HG03025 (cell line): ENCODE measurements at regions not wholly inside any gene's neighbourhood (a gene's known extent, or its start where the extent isn't known, plus 50 kb on each side); places are given as distances from the start of the nearest gene placed in this dataset.

Experiments used
- ATAC-seq: cut with Tn5 transposase; IDR thresholded peaks from one replicate; pipeline ENCODE4 v1.9.1; 2021; ENCODE audit warnings: mild to moderate bottlenecking, moderate library complexity; ENCODE audit not compliant: unreplicated experiment, low FRiP score

DNA sequence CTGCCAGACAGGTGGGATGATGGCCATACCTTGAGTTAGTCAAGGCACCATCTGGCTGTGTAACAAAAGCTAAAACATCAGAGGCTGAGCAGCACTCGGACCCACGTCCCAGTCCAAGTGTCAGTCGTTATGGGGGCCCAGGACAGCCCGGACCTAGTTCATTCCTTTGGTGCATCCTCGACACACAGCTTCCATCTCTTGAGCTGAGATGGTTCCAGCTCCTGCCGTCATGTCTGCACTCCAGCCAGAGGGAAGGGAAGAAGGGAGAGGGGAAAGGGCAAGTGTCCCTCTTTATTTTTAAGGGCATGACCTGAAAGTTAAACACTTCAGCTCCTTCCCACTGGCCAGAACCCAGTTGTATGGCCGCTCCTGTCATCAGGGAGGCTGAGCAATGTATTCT, 218.0 kb downstream of the SEC14L1 start:
- no peak for ATAC-seq

DNA sequence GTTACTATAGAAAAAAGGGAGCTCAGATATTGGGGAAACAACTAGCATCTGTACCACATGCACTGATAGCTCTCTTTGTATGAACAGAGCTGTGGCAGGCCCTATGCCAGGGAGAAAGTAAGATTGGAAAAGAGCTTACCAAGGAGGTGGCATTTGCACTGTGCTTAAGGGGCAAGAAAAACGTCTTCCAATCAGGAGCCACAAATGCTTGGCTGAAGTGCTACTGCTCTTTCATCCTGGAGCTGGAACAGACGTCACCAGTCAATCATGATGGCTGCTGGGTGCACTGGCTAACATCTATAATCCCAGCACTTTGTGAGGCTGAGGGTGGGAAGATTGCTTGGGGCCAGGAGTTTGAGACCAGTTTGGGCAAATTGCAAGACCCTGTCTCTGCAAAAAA, 218.5 kb downstream of the SEC14L1 start:
- ATAC-seq, result no peak

DNA sequence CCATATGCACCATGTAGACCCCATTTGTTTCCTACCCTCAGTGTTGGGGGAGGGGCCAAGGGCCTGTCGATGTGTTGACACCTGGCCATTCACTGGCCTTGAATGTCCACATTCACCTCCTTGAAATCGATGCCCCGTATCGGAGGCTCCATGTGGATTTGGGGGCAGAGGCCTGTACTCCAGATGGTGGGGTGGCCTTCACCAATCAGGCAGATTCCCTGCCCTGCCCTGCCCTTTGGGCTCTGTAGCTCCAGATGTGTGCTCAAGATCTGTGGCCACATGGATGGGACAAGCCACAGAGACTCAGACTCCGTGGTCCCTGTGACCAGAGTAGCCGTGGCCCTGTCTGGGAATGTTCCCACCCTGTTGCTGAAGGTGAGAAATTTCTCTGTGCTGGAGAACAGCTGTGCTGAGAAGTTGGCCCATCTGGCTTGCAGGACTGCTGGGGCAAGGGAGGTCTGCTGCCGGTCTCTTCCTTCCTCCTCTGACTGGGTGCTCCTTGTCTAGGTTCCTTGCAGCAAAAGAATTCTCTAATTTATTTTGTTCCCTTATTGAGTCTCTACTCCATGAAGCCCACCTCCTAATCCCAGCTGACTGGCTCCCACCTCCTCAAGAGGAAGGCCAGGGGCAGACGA, 221.3 kb downstream of the SEC14L1 start:
- ATAC-seq, result no peak

DNA sequence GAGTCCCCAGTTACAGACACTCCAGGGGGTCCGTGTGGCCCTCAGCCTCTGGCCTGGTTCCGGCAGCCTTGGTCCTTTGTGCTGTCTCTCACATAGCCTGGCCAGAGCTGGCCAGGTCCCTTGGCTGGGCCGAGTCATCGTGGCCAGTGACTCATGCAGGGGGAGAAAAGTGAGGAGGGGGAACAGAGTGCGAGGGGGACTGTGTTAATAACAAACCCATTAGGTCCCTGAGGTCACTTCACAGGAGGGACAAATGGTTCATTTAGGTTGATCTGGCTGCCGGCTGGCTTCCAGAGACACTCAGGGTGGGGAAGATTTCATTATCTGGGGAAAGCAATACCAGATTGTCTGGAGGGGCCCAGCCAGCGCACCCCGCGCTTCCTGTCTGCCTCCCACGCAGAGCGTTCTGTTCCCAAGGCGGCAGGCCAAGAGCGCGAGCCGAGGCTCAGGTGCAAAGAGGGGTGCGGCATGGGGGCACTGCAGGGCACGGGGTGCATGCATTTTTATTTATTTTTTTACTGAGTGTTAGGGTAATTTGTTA, 223.1 kb downstream of the SEC14L1 start:
- no peak for ATAC-seq

DNA sequence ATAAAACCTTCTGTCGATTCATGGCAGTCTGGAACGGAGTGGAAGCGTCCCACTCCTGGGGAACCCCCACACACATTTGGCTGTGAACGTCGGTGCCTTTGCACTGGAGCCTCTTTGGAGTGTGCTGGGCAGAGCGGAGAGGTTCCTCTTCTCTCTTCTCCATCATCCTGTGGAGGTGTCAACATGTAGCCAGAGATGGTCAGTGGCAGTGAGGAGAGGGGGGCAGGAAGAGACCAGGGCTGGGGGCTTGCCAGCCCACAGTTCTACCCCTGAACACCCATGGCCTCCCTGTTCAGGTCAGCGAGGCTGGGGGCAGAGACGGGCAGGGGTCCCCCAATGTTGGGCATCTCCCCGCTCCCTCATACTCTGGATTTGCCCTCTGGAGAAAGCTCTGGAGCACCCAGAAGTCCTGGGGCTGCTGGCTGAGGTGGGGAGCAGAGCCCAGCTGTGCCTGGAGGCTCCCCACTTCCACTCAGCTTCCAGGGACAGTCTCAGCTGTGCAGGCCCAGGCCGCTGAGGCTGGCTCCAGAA, 223.7 kb downstream of the SEC14L1 start:
- ATAC-seq, result no peak

DNA sequence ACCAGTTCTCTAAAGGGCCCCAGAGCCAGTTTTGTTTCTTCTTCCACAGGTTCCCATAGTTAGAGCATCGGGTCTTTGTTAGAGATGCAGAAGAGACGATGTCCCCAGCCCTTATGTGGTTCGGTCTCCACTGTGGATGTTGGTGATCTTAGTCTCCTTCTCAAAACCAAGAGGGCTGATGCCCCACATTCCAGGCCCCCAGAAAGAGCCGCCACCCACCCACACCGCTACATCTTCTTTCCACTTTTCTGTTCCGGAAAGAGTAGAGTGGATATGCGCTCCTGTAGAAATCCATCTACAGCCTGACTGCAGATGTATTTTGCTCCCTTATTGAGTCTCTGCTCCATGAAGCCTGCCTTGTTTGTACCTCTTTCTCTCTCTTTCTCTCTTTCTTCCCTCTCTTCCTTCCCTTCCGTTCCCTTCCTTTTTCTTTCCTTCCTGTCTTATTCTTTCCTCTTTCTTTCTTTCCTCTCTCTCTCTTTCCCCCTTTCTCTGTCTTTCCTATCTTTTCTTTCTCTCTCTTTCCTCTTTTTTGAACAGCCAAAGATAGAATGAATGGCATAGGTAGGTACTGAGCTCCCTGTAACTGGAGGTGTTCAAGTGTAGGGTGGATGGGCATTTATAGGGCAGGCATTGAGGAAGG, 224.3 kb downstream of the SEC14L1 start:
- ATAC-seq, result no peak

DNA sequence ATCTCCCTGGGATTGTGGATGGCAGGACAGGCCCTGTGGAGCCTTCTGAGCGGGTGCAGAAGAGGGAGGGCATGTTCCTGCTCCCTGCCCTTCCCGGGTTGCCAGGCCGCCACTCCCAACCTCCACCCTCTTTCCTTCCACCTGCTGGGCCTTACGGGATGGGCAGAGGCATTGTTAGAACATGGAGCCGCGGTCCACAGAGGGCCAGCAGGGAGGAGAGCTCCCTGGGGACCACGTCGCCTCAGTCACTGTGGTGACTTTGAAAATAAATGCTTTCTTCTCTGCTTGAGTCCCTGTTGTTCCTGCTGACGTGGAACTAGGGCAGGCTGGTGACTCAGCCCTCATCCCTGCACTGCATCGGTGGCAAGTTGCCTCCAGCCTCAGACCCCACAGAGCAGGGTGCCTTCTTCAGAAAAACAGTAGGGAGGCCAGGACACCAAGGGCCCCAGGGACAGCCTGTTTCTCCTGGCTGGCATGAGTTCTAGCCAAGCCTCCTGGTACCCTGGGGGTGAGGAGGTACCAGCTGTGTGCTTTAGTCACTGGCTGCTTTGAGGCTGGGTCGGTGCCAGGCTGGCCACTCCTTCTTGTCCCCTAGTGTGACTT, 224.9 kb downstream of the SEC14L1 start:
- no peak for ATAC-seq

DNA sequence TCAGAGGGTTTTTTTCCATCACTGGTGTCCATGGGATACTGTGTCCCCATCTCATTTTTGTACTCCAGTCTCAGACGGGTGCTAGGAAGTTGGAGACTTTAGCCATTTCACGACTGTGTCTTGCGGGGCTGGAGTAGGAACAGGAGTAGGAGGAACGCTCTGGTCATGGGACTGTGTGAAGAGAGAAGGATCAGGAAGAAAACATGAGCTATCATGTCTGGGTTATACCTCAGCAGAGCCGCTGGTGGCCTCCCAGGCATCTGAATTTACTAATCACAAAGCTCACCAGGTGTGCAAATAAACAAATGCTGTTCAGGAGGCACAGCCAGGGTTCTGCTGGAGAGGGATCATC, 225.4 kb downstream of the SEC14L1 start:
- ATAC-seq, result no peak

DNA sequence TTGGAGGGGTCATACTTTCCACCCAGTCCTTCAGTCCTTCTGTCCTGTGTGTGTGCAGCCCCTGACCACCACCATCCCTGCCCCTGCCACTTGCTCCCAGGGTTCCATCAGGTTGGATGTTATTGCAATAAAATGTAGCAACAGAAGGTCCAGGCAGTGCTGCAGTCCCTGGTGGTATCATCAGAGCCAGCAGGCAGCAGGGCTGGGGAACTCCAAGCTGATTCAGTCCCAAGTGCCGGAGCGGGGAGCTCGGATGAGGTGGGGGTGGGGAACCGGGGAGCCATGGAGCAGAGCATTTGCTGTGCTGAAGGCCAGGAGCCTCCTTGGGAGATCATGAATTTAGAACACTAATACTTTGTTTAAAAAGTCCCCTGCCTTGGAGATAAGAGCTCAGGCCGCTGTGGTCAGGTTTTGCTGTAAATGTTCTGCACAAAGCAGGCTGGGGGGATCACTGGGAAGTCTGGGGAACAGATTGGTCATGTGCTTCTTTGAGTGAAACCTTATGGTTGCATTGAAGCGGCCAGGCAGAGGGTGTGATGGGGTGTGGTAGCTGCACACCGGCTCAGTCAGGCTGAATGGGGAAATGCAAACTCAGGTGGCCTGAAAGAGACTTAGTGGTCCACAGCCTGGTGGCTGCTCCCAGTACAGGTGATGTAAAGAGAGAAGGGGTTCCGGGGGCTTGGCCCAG, 225.9 kb downstream of the SEC14L1 start:
- ATAC-seq, result no peak

DNA sequence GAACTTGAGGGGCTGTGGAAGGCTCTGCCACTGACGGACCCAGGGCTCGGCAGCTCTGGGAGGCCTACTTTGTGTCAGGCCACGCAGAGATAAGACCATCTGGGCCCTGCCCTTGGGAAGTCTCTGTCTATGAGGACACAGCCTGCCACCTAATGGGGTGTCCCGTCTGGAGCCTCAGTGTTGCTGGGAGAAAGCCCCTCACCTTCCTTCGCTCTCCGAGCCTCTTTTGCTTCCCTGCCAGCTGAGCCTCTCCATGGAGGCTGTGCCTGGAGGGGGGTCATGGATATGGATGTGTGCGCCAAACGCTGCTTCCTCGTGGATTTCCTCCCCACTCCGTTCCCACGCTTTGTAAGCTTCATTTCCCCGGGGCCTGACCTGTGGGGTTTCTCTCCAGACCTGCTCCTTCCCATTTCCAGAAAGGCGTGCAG, 228.8 kb downstream of the SEC14L1 start:
- ATAC-seq, result no peak

DNA sequence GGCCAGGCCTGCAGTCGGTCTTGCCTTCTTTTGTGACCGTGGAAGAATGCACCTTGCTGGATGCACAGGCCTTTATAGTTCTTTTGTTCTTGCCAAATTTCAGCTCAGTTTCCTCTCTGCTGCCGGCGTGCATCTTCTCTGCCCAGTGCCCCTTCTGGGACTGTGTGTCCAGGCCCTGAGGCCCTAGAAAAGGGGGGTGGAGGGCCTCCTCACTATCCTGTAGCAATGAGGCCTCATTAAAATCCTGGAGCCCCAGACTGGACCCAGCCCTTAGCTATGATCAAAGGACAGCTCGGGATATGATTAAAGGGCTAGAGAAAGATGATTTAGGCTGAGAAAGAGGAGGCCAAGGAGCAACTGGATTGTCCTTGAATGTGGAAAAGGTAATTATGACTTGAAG, 229.8 kb downstream of the SEC14L1 start:
- ATAC-seq, result no peak

DNA sequence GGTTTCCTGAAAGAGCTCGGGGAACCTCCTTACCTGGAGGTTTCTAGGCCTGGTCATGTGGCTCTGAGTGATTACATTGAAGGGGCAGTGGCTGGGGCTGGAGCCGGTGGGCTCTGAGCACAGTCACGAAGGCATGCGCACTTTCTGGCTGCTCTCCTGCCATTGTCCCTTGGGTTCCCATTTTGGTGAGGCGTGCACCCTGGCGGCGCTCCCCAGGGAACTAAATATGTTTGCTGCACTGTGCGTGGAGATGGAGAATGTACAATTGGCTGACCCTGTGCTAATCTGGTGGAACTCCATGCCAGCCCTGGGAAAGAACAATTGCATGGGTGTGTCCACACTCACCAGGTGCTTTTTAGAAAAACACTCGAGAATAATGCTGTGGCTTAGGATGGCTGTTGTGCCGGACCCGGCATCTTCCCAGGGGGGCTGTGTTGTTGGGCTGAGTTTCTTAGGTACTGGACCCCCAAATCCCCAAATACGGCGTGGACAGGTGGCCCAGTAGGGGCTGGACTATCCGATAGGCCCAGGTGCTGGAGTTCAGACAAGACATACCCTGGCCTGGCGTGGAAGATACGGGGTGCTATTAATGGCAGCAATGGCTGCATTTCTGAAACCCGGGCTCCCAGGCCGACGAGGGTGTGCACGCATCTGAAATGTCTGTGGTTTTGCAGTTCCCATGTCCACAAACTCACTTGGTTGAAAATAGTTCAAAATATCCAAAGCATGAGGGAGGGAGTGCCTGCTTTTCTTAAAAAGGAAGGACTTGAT, 230.5 kb downstream of the SEC14L1 start:
- ATAC-seq, result no peak

DNA sequence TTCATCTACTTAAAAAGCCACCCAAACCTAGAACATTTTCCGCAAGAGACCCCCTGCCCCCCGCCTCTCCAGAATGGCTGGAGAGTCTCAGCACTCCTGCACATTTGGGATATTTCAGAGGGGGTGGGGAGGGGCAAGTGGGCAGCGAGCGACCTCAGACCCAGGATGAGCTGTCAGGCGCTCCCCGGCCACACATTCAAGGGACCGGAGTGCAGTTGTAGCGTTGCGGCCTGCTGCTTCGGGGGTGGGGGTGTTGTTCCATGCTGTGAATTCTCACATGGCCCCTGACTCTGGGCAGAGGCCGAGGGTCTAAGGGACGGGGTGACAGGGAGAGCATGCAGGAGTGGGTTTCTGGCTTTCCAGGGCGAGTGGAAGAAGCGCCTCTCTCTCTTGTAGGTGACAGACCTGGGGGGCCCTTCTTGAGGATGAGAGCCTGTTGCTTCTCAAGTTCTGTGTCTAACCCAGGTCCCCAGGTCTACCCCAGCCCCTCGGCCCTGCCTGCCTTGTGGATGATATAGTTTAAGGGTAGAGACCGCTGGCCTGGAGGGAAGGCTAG, 231.2 kb downstream of the SEC14L1 start:
- no peak for ATAC-seq

DNA sequence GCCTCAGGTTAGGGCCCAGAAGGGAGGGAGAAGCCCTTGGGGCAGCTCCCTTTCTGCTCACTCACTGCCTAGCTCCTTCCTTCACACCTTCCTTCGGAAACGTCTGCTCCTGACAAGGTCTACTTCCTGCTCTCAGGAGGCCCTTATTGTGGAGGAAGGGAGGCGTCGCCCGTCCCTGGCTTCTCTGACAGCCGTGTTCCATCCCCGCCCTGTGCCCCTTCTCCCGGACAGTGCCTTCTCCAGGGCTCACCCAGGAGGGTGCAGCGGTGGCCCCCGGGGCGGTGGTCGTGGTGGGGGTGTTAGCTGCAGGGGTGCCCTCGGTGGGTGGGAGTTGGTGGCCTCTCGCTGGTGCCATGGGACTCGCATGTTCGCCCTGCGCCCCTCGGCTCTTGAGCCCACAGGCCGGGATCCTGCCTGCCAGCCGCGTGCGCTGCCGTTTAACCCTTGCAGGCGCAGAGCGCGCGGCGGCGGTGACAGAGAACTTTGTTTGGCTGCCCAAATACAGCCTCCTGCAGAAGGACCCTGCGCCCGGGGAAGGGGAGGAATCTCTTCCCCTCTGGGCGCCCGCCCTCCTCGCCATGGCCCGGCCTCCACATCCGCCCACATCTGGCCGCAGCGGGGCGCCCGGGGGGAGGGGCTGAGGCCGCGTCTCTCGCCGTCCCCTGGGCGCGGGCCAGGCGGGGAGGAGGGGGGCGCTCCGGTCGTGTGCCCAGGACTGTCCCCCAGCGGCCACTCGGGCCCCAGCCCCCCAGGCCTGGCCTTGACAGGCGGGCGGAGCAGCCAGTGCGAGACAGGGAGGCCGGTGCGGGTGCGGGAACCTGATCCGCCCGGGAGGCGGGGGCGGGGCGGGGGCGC, 231.9 kb downstream of the SEC14L1 start:
- ATAC-seq, result peak; percentile 44

DNA sequence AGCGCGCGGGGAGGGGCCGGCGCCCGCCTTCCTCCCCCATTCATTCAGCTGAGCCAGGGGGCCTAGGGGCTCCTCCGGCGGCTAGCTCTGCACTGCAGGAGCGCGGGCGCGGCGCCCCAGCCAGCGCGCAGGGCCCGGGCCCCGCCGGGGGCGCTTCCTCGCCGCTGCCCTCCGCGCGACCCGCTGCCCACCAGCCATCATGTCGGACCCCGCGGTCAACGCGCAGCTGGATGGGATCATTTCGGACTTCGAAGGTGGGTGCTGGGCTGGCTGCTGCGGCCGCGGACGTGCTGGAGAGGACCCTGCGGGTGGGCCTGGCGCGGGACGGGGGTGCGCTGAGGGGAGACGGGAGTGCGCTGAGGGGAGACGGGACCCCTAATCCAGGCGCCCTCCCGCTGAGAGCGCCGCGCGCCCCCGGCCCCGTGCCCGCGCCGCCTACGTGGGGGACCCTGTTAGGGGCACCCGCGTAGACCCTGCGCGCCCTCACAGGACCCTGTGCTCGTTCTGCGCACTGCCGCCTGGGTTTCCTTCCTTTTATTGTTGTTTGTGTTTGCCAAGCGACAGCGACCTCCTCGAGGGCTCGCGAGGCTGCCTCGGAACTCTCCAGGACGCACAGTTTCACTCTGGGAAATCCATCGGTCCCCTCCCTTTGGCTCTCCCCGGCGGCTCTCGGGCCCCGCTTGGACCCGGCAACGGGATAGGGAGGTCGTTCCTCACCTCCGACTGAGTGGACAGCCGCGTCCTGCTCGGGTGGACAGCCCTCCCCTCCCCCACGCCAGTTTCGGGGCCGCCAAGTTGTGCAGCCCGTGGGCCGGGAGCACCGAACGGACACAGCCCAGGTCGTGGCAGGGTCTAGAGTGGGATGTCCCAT, 232.8 kb downstream of the SEC14L1 start:
- peak; percentile 21 for ATAC-seq

DNA sequence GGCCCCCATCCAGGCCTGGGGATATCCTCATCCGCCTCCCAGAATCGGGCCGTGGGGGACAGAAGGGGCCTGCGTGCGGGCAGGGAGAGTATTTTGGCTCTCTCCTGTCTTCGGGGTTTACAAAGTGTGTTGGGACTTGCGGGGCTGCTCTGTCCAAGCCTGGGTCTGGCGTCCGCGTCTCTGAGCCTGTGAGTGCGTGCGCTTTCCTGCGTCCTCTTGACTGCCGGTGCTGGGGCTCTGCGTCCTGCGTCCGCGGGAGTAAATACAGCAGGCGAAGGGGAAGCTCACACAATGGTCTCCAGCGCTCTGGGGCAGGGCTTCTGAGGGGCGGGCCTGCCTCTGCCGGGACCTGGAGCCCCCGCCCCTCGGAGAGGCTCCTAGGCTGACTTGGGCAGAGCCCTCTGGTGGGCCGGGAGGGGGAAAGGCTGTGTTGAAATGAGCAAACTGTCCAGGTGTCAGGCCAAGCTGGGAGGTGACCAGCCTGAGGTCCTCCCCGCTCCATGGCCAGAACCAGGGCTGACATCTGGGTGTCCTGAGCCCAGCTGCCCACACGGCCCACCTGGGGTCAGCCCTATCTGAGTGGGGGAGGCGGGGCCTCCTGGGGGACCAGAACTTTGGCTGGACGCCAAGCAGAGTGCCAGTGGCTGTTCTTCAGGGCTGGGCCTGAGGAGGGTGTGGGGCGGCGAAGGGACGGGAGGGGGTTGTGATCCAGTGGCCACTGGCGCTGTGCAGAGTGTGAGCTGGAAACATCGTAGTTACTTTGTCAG, 233.6 kb downstream of the SEC14L1 start:
- ATAC-seq, result no peak

DNA sequence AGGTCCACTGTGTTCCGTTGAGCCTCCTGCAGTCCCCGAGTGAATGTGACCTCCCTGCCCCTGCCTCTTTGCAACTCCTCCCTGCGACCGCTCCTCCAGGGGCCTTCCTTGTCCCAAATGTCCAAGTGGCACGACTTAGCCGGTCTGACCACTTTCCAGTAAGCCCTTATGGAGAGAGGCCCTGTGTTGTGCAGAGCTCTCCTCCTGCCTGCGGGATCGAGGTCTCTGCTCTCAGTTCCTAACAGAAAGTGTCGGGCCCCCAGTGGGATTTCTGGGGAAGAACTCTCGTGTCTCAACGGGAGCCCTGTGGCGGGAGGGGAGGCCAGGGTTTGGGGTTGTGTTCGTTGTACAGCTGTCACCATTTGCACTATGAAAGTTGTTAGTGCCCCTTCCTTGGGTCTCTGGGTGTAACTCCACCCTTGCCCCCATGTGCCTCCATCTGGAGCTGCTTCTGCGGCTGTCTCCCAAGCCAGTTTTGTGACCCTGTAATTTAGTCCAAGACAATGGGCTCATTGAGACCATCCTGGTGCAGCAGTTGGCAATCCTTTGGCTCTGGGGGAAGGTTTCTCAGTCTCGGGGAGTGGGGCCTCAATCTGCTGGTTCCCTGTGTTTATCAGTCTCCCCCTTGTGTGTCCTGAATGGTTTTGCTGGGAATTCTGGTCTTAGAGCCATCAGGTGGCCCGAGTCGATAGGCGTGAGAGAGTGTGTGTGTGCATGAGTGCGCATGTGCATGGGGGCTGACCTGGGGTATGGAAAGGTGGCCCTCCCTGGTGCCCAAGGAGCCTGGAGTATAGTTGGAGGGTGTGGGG, 234.5 kb downstream of the SEC14L1 start:
- ATAC-seq, result no peak
